OCI-LY1 (cell line): ENCODE measurements at regions not wholly inside any gene's neighbourhood (a gene's known extent, or its start where the extent isn't known, plus 50 kb on each side); places are given as distances from the start of the nearest gene placed in this dataset.

Experiments
- H2AFZ ChIP-seq: fragments of 200-600 bp; sonication (generic), shearing (Covaris generic); 2 replicates; pipeline ENCODE4 v1.6.0; 2014; ENCODE audit warnings: antibody characterized with exemption, mild to moderate bottlenecking, low read length
- H3F3A ChIP-seq: fragments of 200-600 bp; sonication (generic), shearing (Covaris generic); 2 replicates; pipeline ENCODE4 v1.6.0; 2014; ENCODE audit warnings: mild to moderate bottlenecking, antibody characterized with exemption, low read length, moderate library complexity; ENCODE audit not compliant: insufficient read depth
- H3K27ac ChIP-seq: fragments of 200-600 bp; sonication (generic); 2 replicates; pipeline ENCODE4 v1.5.1; 2014; ENCODE audit warnings: low read length, mixed run types, mild to moderate bottlenecking, low read depth; ENCODE audit not compliant: poor library complexity, severe bottlenecking
- H3K27me3 ChIP-seq: fragments of 200-600 bp; sonication (generic); 2 replicates; pipeline ENCODE4 v1.6.0; 2014; ENCODE audit warnings: antibody characterized with exemption, mild to moderate bottlenecking, low read length, moderate library complexity; ENCODE audit not compliant: insufficient read depth
- H3K36me3 ChIP-seq: fragments of 200-600 bp; sonication (generic); 2 replicates; pipeline ENCODE4 v1.6.1; 2014; ENCODE audit warnings: mild to moderate bottlenecking, antibody characterized with exemption, low read length, moderate library complexity, mixed read lengths; ENCODE audit not compliant: insufficient read depth
- H3K4me1 ChIP-seq: fragments of 200-600 bp; sonication (generic); 2 replicates; pipeline ENCODE4 v1.5.1; 2014; ENCODE audit warnings: mild to moderate bottlenecking, low read length, moderate library complexity; ENCODE audit not compliant: insufficient read depth, severe bottlenecking
- H3K4me2 ChIP-seq: fragments of 200-600 bp; sonication (generic), shearing (Covaris generic); 2 replicates; pipeline ENCODE4 v1.6.1; 2014; ENCODE audit warnings: low read length
- H3K4me3 ChIP-seq: fragments of 200-600 bp; sonication (generic); 2 replicates; pipeline ENCODE4 v1.5.1; 2014; ENCODE audit warnings: low read length, low read depth, mild to moderate bottlenecking, mixed read lengths; ENCODE audit not compliant: poor library complexity, severe bottlenecking
- H3K79me2 ChIP-seq: fragments of 200-600 bp; shearing (Covaris generic); 2 replicates; pipeline ENCODE4 v1.6.1; 2016; ENCODE audit warnings: mixed run types, low read length, mixed read lengths; ENCODE audit not compliant: insufficient read depth
- H3K9ac ChIP-seq: fragments of 200-600 bp; sonication (generic), shearing (Covaris generic); 2 replicates; pipeline ENCODE4 v1.6.1; 2014; ENCODE audit warnings: mild to moderate bottlenecking, low read length, mixed read lengths
- H3K9me2 ChIP-seq: fragments of 200-600 bp; sonication (generic), shearing (Covaris generic); 2 replicates; pipeline ENCODE4 v1.6.1; 2014; ENCODE audit warnings: low read depth, mild to moderate bottlenecking, low read length, mixed read lengths
- H3K9me3 ChIP-seq: fragments of 200-600 bp; shearing (Covaris generic); 2 replicates; pipeline ENCODE4 v1.6.1; 2014; ENCODE audit warnings: low read length, mixed read lengths
- H4K20me1 ChIP-seq: fragments of 200-600 bp; sonication (generic), shearing (Covaris generic); 2 replicates; pipeline ENCODE4 v1.6.0; 2016; ENCODE audit warnings: mild to moderate bottlenecking, low read length; ENCODE audit not compliant: insufficient read depth
- EZH2 ChIP-seq: fragments of 200-600 bp; sonication (generic), shearing (Covaris generic); IDR thresholded peaks from 2 replicates; pipeline ENCODE4 v1.8.0; 2017; ENCODE audit warnings: borderline replicate concordance, mixed run types, mild to moderate bottlenecking, antibody characterized with exemption, low read length, moderate library complexity, mixed read lengths
- TF ChIP-seq, protein P1 (sequence below): fragments of 200-600 bp; sonication (generic), shearing (Covaris generic); IDR thresholded peaks from 2 replicates; pipeline ENCODE4 v1.5.1; 2017; ENCODE audit warnings: mild to moderate bottlenecking, antibody characterized with exemption, low read length, moderate library complexity, mixed read lengths

DNA sequence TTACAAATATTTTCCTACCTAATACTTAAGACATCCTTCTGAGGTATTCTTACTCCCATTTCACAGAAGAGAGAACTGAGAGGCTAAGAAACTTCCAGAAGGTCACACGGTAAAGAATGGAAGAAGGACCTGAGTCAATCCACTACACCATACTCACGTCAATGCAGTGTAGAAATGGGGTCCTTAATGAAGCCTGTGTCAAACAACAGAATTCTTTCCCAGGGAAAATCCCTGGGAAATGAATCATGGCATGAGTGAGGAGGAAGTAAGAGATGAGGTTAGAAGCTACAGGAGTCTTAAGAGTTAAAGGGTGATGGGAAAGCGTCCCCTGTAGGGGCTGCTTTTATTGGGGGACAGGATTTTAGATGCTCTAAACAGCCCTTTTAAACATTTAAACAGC, 147.9 kb downstream of the C11orf91 start:
- Histone ChIP-seq H3K79me2 (no peaks in the 10 kb centered on the region), H3K27me3 (no peaks in the 10 kb centered on the region), H3K9me3 (no peaks in the 10 kb centered on the region), H3K27ac (no peak overlapping the region), H4K20me1 (no peaks in the 10 kb centered on the region), H3K4me2 (no peak overlapping the region), H3K4me1 (no peaks in the 10 kb centered on the region), H2AFZ (no peak overlapping the region), H3K9me2 (no peaks in the 10 kb centered on the region), H3K9ac (no peak overlapping the region), H3F3A (no peaks in the 10 kb centered on the region), H3K4me3 (no peak overlapping the region), H3K36me3 (no peaks in the 10 kb centered on the region)
- no peak for TF ChIP-seq EZH2
- TF ChIP-seq, protein P1, sequence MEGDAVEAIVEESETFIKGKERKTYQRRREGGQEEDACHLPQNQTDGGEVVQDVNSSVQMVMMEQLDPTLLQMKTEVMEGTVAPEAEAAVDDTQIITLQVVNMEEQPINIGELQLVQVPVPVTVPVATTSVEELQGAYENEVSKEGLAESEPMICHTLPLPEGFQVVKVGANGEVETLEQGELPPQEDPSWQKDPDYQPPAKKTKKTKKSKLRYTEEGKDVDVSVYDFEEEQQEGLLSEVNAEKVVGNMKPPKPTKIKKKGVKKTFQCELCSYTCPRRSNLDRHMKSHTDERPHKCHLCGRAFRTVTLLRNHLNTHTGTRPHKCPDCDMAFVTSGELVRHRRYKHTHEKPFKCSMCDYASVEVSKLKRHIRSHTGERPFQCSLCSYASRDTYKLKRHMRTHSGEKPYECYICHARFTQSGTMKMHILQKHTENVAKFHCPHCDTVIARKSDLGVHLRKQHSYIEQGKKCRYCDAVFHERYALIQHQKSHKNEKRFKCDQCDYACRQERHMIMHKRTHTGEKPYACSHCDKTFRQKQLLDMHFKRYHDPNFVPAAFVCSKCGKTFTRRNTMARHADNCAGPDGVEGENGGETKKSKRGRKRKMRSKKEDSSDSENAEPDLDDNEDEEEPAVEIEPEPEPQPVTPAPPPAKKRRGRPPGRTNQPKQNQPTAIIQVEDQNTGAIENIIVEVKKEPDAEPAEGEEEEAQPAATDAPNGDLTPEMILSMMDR = no peak

DNA sequence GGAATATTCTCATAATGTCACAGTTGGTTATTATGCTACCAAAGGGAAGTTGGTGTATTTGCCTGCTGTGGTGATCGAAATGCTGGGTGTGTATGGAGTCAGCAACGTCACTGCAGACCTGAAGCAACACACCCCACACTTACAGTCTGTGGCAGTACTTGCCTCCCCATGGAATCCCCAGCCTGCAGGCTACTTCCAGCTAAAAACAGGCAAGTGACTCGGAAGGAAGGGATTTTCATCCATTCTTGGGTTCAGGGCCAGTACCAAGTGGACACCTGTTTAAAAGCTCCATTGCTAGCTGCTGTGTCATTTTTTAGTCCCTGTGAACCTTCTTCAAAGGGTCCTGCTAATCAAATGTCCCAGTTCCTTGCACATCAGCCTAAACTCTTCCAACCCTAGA, 149.6 kb downstream of the C11orf91 start:
- H2AFZ ChIP-seq = no peak overlapping the region
- H3K36me3 ChIP-seq = no peaks in the 10 kb centered on the region
- no peaks in the 10 kb centered on the region for H3K4me1 ChIP-seq
- H3K4me2 ChIP-seq = no peak overlapping the region
- no peaks in the 10 kb centered on the region for H3K9me3 ChIP-seq
- H3K9me2 ChIP-seq = no peaks in the 10 kb centered on the region
- no peaks in the 10 kb centered on the region for H4K20me1 ChIP-seq
- TF ChIP-seq, protein P1 = no peak
- no peak for TF ChIP-seq EZH2
- H3K79me2 ChIP-seq = no peaks in the 10 kb centered on the region
- no peaks in the 10 kb centered on the region for H3K27me3 ChIP-seq
- no peak overlapping the region for H3K27ac ChIP-seq
- H3F3A ChIP-seq = no peaks in the 10 kb centered on the region
- H3K9ac ChIP-seq = no peak overlapping the region
- no peak overlapping the region for H3K4me3 ChIP-seq

DNA sequence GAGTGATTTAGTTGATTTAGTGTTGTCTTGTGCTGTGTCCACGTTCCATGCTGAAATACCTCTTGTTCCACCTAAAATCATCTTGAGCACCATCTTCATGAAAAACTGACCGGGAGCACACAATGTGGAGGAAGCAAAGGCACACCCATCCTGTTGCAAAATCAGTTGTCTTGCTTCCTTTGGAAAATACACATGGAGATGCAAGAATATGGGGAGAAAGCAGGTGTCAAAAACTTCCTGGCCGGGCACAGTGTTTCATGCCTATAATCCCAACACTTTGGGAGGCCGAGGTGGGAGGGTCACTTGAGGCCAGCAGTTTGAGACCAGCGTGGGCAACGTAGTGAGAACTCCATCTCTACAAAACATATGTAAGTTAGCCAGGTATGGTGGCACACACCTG, 151.1 kb downstream of the C11orf91 start:
- H3K4me1 ChIP-seq = no peaks in the 10 kb centered on the region
- H3K27me3 ChIP-seq = no peaks in the 10 kb centered on the region
- H3K4me2 ChIP-seq = no peak overlapping the region
- H3K9me3 ChIP-seq = no peaks in the 10 kb centered on the region
- H4K20me1 ChIP-seq = no peaks in the 10 kb centered on the region
- H3K9me2 ChIP-seq = no peaks in the 10 kb centered on the region
- H3K36me3 ChIP-seq = no peaks in the 10 kb centered on the region
- H2AFZ ChIP-seq = no peak overlapping the region
- H3K79me2 ChIP-seq = no peaks in the 10 kb centered on the region
- no peak overlapping the region for H3K27ac ChIP-seq
- no peak overlapping the region for H3K4me3 ChIP-seq
- TF ChIP-seq, protein P1 = no peak
- no peak for TF ChIP-seq EZH2
- no peak overlapping the region for H3K9ac ChIP-seq
- no peaks in the 10 kb centered on the region for H3F3A ChIP-seq
